ENCODE measurements at regions not wholly inside any gene's neighbourhood (a gene's known extent, or its start where the extent isn't known, plus 50 kb on each side); places are given as distances from the start of the nearest gene placed in this dataset.

DNA sequence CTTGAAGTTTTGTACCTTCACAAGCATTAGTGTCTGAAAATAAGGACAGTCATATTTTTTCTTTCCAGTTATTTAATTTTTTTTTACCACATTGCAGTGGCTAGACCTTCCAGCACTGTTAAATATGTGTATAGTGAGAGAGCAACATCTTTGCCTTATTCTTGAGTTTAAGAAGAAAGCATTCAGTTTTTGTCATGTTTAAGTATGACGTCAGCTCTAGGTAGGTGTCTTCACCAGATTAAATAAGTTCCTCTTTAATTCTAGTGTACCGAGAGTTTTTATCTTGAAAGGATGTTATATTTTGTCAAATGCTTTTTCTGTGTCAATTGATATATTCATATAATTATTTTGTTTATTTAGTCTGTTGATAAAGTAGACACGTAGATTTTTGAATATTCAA lies 258.8 kb downstream of the FAM181B start:
- TF ChIP-seq YY1 (IDR thresholded peaks at IDR 0.05): no peak
- TF ChIP-seq, protein P1, sequence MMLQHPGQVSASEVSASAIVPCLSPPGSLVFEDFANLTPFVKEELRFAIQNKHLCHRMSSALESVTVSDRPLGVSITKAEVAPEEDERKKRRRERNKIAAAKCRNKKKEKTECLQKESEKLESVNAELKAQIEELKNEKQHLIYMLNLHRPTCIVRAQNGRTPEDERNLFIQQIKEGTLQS (IDR thresholded peaks at IDR 0.05): no peak
- no peak for TF ChIP-seq RAD21 (IDR thresholded peaks at IDR 0.05)
- TF ChIP-seq, protein P2, sequence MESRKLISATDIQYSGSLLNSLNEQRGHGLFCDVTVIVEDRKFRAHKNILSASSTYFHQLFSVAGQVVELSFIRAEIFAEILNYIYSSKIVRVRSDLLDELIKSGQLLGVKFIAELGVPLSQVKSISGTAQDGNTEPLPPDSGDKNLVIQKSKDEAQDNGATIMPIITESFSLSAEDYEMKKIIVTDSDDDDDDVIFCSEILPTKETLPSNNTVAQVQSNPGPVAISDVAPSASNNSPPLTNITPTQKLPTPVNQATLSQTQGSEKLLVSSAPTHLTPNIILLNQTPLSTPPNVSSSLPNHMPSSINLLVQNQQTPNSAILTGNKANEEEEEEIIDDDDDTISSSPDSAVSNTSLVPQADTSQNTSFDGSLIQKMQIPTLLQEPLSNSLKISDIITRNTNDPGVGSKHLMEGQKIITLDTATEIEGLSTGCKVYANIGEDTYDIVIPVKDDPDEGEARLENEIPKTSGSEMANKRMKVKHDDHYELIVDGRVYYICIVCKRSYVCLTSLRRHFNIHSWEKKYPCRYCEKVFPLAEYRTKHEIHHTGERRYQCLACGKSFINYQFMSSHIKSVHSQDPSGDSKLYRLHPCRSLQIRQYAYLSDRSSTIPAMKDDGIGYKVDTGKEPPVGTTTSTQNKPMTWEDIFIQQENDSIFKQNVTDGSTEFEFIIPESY (IDR thresholded peaks at IDR 0.05): no peak
- TF ChIP-seq FOXA2 (IDR thresholded peaks at IDR 0.05): no peak
- TF ChIP-seq HNF4G (IDR thresholded peaks at IDR 0.05): no peak
- TF ChIP-seq RXRA (IDR thresholded peaks at IDR 0.05): no peak
- no peak for TF ChIP-seq GABPA (IDR thresholded peaks at IDR 0.05 in 1 of 2, conservative IDR thresholded peaks at IDR 0.05 in 1 of 2)
- no peak for TF ChIP-seq FOXA1 (IDR thresholded peaks at IDR 0.05)
- TF ChIP-seq, protein P3, sequence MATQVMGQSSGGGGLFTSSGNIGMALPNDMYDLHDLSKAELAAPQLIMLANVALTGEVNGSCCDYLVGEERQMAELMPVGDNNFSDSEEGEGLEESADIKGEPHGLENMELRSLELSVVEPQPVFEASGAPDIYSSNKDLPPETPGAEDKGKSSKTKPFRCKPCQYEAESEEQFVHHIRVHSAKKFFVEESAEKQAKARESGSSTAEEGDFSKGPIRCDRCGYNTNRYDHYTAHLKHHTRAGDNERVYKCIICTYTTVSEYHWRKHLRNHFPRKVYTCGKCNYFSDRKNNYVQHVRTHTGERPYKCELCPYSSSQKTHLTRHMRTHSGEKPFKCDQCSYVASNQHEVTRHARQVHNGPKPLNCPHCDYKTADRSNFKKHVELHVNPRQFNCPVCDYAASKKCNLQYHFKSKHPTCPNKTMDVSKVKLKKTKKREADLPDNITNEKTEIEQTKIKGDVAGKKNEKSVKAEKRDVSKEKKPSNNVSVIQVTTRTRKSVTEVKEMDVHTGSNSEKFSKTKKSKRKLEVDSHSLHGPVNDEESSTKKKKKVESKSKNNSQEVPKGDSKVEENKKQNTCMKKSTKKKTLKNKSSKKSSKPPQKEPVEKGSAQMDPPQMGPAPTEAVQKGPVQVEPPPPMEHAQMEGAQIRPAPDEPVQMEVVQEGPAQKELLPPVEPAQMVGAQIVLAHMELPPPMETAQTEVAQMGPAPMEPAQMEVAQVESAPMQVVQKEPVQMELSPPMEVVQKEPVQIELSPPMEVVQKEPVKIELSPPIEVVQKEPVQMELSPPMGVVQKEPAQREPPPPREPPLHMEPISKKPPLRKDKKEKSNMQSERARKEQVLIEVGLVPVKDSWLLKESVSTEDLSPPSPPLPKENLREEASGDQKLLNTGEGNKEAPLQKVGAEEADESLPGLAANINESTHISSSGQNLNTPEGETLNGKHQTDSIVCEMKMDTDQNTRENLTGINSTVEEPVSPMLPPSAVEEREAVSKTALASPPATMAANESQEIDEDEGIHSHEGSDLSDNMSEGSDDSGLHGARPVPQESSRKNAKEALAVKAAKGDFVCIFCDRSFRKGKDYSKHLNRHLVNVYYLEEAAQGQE (IDR thresholded peaks at IDR 0.05): no peak
- no peak for TF ChIP-seq NR2F2 (IDR thresholded peaks at IDR 0.05)
- no peak for TF ChIP-seq TAF1 (conservative IDR thresholded peaks at IDR 0.05)
- TF ChIP-seq, protein P4, sequence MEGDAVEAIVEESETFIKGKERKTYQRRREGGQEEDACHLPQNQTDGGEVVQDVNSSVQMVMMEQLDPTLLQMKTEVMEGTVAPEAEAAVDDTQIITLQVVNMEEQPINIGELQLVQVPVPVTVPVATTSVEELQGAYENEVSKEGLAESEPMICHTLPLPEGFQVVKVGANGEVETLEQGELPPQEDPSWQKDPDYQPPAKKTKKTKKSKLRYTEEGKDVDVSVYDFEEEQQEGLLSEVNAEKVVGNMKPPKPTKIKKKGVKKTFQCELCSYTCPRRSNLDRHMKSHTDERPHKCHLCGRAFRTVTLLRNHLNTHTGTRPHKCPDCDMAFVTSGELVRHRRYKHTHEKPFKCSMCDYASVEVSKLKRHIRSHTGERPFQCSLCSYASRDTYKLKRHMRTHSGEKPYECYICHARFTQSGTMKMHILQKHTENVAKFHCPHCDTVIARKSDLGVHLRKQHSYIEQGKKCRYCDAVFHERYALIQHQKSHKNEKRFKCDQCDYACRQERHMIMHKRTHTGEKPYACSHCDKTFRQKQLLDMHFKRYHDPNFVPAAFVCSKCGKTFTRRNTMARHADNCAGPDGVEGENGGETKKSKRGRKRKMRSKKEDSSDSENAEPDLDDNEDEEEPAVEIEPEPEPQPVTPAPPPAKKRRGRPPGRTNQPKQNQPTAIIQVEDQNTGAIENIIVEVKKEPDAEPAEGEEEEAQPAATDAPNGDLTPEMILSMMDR (IDR thresholded peaks at IDR 0.05; ENCODE audit: low read depth, low read length, missing input control): no peak
- no peak for TF ChIP-seq JUND (IDR thresholded peaks at IDR 0.05)
- no peak for TF ChIP-seq EGR1 (IDR thresholded peaks at IDR 0.05; ENCODE audit: low read depth in 2 of 2)
- TF ChIP-seq, protein P5, sequence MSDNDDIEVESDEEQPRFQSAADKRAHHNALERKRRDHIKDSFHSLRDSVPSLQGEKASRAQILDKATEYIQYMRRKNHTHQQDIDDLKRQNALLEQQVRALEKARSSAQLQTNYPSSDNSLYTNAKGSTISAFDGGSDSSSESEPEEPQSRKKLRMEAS (IDR thresholded peaks at IDR 0.05): no peak
- no peak for TF ChIP-seq HNF4A (conservative IDR thresholded peaks at IDR 0.05)
- no peak for TF ChIP-seq SP1 (IDR thresholded peaks at IDR 0.05)
- H3K4me3 ChIP-seq (ENCODE audit: low read depth in 1 of 3, low read length in 3 of 3): no peak overlapping the region
- H3K27ac ChIP-seq (ENCODE audit: low read depth in 1 of 2, low read length in 2 of 2): no peak overlapping the region
- H3K9me3 ChIP-seq (ENCODE audit: control insufficient read depth in 4 of 4, low read length in 3 of 4): peaks cover 0 to 3% (median 0%) of the 10 kb centered on the region in 4 donors
- H3K27me3 ChIP-seq (ENCODE audit: control insufficient read depth in 4 of 4, insufficient read depth in 4 of 4, low read length in 3 of 4): no peaks in the 10 kb centered on the region
- H3K9ac ChIP-seq (ENCODE audit: low read depth in 1 of 2, low read length in 2 of 2): no peak overlapping the region
- no peaks in the 10 kb centered on the region for H3K36me3 ChIP-seq (ENCODE audit: control insufficient read depth in 4 of 4, insufficient read depth in 3 of 4, low read depth in 1 of 4, low read length in 3 of 4)
- no peak for DNase-seq (ENCODE audit: low spot score)
- 59% methylated on average over 3 of the region's 3 CpGs for WGBS
- no peaks in the 10 kb centered on the region for H3K4me1 ChIP-seq (ENCODE audit: control insufficient read depth in 4 of 4, insufficient read depth in 4 of 4, low read length in 3 of 4)

Measured in liver (tissue), 8 donors.